Neural crest cell (in vitro differentiated cells): ENCODE measurements at regions not wholly inside any gene's neighbourhood (a gene's known extent, or its start where the extent isn't known, plus 50 kb on each side); places are given as distances from the start of the nearest gene placed in this dataset.

Experiments used
- DNase-seq: peaks from one replicate; pipeline ENCODE4 v3.0.0; 2021; ENCODE audit warnings: low read depth, mixed read lengths, low spot score
- H3K27ac Mint-ChIP-seq: one replicate; pipeline ENCODE4 v1.8.0; 2021; ENCODE audit warnings: mild to moderate bottlenecking, mixed read lengths; ENCODE audit not compliant: unreplicated experiment
- H3K27me3 Mint-ChIP-seq: 2 replicates; pipeline ENCODE4 v1.8.0; 2021; ENCODE audit warnings: low read depth, mild to moderate bottlenecking, mixed read lengths
- H3K36me3 Mint-ChIP-seq: 2 replicates; pipeline ENCODE4 v1.8.0; 2021; ENCODE audit warnings: low read depth, mild to moderate bottlenecking, mixed read lengths
- H3K4me1 Mint-ChIP-seq: 2 replicates; pipeline ENCODE4 v1.8.0; 2021; ENCODE audit warnings: mixed read lengths
- H3K4me3 Mint-ChIP-seq: one replicate; pipeline ENCODE4 v1.8.0; 2021; ENCODE audit warnings: mild to moderate bottlenecking, mixed read lengths
- H3K9me3 Mint-ChIP-seq: 2 replicates; pipeline ENCODE4 v1.8.0; 2021; ENCODE audit warnings: mixed read lengths
- CTCF ChIP-seq: fragments of 200-600 bp; sonication (generic); conservative IDR thresholded peaks from 2 replicates; pipeline ENCODE4 v1.5.0; 2021; ENCODE audit warnings: antibody characterized with exemption, mild to moderate bottlenecking

- Mint-ChIP-seq H3K27ac (no peak overlapping the region), H3K4me3 (no peak overlapping the region), H3K4me1 (peaks cover 8% of the 10 kb centered on the region), H3K27me3 (peaks cover 30% of the 10 kb centered on the region), H3K9me3 (peaks cover 3% of the 10 kb centered on the region), H3K36me3 (no peaks in the 10 kb centered on the region)
- TF ChIP-seq CTCF = no peak
- no peak for DNase-seq
These were observed 155.3 kb downstream of the RTP5 start for GRCh38 chr2:242024751-242025355.

GRCh38 chr2:242027676-242028450 lies 158.3 kb downstream of the RTP5 start:
- peaks cover 23% of the 10 kb centered on the region for H3K27me3 Mint-ChIP-seq
- TF ChIP-seq CTCF = no peak
- no peak overlapping the region for H3K27ac Mint-ChIP-seq
- DNase-seq = no peak
- H3K4me3 Mint-ChIP-seq = no peak overlapping the region
- peaks cover 3% of the 10 kb centered on the region for H3K9me3 Mint-ChIP-seq
- H3K36me3 Mint-ChIP-seq = no peaks in the 10 kb centered on the region
- peaks cover 8% of the 10 kb centered on the region for H3K4me1 Mint-ChIP-seq

- DNase-seq = no peak
- H3K27ac Mint-ChIP-seq = no peak overlapping the region
- H3K36me3 Mint-ChIP-seq = no peaks in the 10 kb centered on the region
- TF ChIP-seq CTCF = peak; percentile 25
- peaks cover 14% of the 10 kb centered on the region for H3K27me3 Mint-ChIP-seq
- peaks cover 8% of the 10 kb centered on the region for H3K4me1 Mint-ChIP-seq
- no peak overlapping the region for H3K4me3 Mint-ChIP-seq
- peaks cover under 1% of the 10 kb centered on the region for H3K9me3 Mint-ChIP-seq
These were observed 160.1 kb downstream of the RTP5 start for GRCh38 chr2:242029422-242030225.

- H3K27ac Mint-ChIP-seq = no peak overlapping the region
- no peaks in the 10 kb centered on the region for H3K9me3 Mint-ChIP-seq
- no peaks in the 10 kb centered on the region for H3K36me3 Mint-ChIP-seq
- DNase-seq = no peak
- H3K4me1 Mint-ChIP-seq = peaks cover 8% of the 10 kb centered on the region
- H3K4me3 Mint-ChIP-seq = no peak overlapping the region
- TF ChIP-seq CTCF = no peak
- peaks cover 11% of the 10 kb centered on the region for H3K27me3 Mint-ChIP-seq
These were observed 160.7 kb downstream of the RTP5 start for GRCh38 chr2:242030226-242030575.

- peaks cover 9% of the 10 kb centered on the region for H3K27me3 Mint-ChIP-seq
- H3K27ac Mint-ChIP-seq = no peak overlapping the region
- DNase-seq = no peak
- H3K4me1 Mint-ChIP-seq = peaks cover 8% of the 10 kb centered on the region
- no peaks in the 10 kb centered on the region for H3K9me3 Mint-ChIP-seq
- no peaks in the 10 kb centered on the region for H3K36me3 Mint-ChIP-seq
- no peak overlapping the region for H3K4me3 Mint-ChIP-seq
- no peak for TF ChIP-seq CTCF
These were observed 161.3 kb downstream of the RTP5 start for GRCh38 chr2:242030858-242031257.
